GM18502 (cell line): ENCODE measurements at regions not wholly inside any gene's neighbourhood (a gene's known extent, or its start where the extent isn't known, plus 50 kb on each side); places are given as distances from the start of the nearest gene placed in this dataset.

ENCODE experiments used
- ATAC-seq: cut with Tn5 transposase; IDR thresholded peaks from one replicate; pipeline ENCODE4 v1.9.1; 2021; ENCODE audit warnings: mild to moderate bottlenecking; ENCODE audit not compliant: unreplicated experiment, poor library complexity

- ATAC-seq = no peak
Measured at GRCh38 chr7:145331076-145331475, 495.2 kb upstream of the TPK1 start.

- no peak for ATAC-seq
Measured at GRCh38 chr7:145327646-145328045, 491.8 kb upstream of the TPK1 start.

- no peak for ATAC-seq
Measured at GRCh38 chr7:145324081-145324480, 488.2 kb upstream of the TPK1 start.

DNA sequence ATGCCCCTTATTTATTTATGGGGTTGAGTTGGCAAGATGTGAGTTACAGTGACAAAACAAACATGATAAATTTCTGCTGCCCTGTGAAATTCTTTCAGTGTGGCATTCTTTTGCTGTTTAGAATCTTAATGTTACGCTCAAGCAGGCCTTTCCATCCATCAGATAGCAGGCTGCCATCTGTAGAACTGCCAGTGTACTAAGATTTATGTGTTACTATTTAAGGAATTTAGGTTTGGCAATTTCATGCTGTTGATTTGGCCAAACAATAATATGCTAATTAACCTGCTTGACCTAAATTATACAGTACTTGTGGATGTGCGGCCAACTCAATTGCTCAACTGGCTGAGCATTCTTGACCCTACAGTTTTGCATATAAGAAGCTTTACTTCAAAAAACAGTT, 477.7 kb upstream of the TPK1 start:
- no peak for ATAC-seq

DNA sequence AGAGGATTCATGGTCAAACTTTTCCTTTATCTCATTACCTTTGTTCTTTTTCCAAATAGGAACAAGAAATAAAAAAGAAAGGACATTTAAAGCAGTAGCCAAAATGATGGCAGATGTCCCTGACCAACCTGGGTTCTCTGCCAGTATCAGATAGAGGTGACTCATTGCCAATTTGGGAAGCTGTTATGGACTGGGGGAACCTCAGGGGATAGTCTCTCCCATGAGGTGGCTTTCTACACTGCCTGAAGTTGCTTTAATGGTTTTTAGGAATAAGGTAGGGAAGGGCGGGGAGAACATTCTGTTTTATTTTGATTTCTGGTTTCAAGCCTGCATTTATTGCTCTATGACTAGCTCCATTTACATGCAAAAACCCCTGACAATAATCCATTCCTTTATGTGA, 457.9 kb upstream of the TPK1 start:
- no peak for ATAC-seq

DNA sequence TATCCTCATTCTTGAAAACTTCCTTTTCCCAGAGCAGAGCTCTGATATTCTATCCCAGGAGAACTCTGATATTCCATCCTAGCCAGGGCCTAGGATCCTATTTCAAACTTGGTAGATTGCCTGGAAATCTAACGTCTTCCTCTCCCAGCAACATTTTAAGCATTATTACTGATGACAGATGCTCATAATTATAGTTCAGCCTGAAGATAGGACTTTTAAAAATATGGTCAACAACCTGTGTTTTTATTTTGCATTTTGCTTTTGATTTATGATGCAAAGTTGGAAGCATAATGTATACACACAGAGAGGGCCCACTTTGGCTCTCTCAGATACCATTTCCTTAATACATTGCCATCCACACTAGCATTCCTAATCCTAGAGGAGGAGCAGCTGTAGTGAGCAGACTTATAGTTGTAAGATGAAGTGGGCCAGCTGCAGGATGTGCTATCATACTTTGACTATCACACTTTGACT, 457.4 kb upstream of the TPK1 start:
- ATAC-seq = no peak

GRCh38 chr7:145289384-145289783, 453.5 kb upstream of the TPK1 start:
- ATAC-seq = no peak

GRCh38 chr7:145276118-145276517, 440.3 kb upstream of the TPK1 start:
- no peak for ATAC-seq

DNA sequence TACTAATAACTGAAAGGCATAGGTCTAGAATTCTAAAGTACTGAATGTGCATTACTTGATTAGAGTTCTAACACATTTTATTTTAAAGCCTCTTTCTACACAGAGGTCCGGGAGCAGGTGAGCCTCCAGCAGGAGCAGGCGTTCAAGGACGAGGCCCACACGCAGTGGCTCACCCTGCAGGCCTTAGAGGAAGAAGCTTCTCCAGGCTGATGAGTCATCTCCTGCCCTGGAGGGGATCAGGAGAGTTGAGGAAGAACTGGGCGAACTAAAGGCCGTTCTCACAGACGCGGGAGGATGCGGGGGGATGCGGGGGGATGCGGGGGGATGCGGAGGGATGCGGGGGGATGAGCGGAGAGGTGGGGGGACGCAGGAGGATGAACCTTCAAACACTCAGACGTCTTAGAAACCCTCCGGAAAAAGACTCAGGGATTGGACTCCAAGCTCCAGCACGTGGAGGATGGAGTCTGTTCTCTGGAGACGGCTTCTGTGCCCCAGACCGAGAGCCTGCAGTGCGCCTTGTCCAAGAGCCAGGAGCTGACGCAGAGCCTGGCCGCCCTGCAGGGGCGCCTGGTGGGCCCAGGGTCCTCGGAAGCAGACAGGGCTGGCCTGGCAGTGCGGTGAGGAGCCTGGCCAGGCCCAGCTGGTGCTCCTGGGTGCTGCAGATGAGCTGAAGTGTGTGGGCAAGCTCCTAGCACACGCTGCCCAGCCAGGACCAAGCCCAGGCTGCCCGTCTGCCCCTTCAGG, 433.7 kb upstream of the TPK1 start:
- ATAC-seq = no peak

GRCh38 chr7:145265180-145265579, 429.3 kb upstream of the TPK1 start:
- no peak for ATAC-seq

GRCh38 chr7:145263886-145264285, 428.0 kb upstream of the TPK1 start:
- ATAC-seq = no peak

GRCh38 chr7:145252031-145252430, 416.2 kb upstream of the TPK1 start:
- no peak for ATAC-seq

DNA sequence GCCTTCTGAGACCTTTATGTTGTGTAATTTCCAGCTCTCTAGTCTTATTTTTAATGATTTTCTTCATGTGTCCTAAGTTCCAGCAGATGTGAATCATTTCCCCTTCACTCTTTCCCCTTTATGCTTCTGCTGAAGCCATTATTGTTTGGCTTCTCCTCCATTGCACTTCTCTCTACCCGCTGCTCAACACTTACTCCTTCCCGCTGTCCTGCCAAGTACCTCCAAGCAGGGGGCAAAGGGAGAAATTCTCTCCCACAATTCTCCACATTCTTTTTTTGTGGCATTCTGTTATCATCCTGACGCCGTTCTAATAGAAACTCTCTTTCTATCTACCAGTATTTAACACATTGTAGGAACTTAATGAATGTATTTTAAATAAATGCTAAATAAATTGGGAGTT, 388.9 kb upstream of the TPK1 start:
- ATAC-seq = no peak

GRCh38 chr7:145219461-145219860, 383.6 kb upstream of the TPK1 start:
- ATAC-seq = no peak

- no peak for ATAC-seq
Measured at GRCh38 chr7:145216866-145217265, 381.0 kb upstream of the TPK1 start.

DNA sequence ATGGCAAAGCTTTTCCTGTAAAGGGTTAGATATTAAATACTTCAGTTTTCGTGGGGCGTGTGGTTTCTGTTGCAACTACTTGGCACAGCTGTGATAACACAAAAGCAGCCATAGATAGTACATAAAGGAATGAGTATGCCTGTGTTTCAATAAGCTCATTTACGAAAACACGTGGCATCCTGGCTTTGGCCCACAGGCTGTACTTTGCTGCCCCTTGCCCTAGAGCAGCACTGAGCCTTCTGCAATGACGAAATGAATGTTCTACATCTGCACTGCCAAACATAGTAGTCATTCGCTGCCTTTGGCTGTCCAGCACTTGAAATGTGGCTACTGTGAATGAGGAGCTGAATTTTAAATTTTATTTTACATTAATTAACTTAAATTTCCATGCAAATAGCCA, 376.2 kb upstream of the TPK1 start:
- ATAC-seq = no peak

- no peak for ATAC-seq
Measured at GRCh38 chr7:145211211-145211610, 375.4 kb upstream of the TPK1 start.

DNA sequence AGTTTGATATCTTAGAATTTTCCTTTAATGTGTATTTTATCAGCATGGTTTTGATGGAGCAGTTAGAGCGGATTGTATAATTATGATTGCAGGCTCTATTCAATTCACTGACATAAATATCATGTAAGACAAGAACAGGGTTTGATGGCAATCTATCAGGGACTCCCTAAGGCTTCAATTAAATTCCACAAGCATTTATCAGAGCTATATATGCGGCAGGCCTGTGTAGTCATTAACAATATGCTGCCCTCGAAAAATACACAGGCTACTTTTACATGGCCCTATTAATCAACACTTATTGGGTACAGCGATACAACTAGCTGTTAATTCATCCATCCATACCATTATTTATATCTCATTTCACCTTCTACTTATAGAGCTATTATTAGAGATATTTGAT, 358.1 kb upstream of the TPK1 start:
- ATAC-seq = no peak

DNA sequence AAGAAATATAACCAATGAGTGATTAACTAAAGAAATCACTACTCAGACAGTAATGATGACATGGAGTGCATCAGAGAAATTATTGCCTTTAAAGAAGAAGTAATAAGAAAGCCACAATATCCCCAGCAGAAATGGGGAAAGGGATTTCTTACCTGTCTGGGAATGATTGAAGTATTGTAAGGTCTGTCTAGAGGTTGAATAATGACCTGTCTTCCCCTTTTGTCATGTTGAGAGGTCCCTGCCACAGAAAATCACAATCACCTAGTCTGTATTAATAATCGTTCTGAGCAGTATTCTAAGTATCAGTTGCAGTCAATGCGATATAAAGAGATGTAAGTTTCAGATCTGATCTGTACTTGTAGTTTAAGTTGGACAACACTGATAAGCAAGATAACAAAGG, 349.1 kb upstream of the TPK1 start:
- no peak for ATAC-seq

- ATAC-seq = no peak
Measured at GRCh38 chr7:145183069-145183468, 347.2 kb upstream of the TPK1 start.

GRCh38 chr7:145175366-145175765, 339.5 kb upstream of the TPK1 start:
- no peak for ATAC-seq

GRCh38 chr7:145169908-145170307, 334.1 kb upstream of the TPK1 start:
- ATAC-seq = no peak

DNA sequence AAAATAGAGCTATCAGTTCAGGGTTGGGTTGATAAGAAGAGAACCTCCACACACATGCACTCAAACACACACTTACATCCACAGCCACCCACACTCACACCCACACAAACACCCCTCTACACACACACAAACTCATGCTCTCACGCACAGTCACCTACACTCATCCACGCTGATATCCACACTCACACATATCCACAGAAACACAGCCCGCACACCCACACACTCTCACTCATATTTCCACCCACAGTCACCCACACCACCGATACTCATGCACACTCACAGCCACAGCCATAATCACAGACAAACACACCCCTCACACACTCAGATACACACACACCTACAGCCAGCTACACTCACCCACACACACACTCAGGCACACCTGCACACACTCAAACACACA, 333.0 kb upstream of the TPK1 start:
- ATAC-seq = no peak
